GM21526 (cell line): ENCODE measurements at regions not wholly inside any gene's neighbourhood (a gene's known extent, or its start where the extent isn't known, plus 50 kb on each side); places are given as distances from the start of the nearest gene placed in this dataset.
"Not testable (repeated sequence)": the region's sequence is repeated elsewhere in the genome, so short reads cannot be mapped to it uniquely, and the experiment has no call there.

Experiments
- ATAC-seq: cut with Tn5 transposase; IDR thresholded peaks from one replicate; pipeline ENCODE4 v1.9.1; 2021; ENCODE audit warnings: moderate library complexity; ENCODE audit not compliant: unreplicated experiment, low FRiP score

- no peak for ATAC-seq
Measured at GRCh38 chr14:48229091-48229490, 553.7 kb upstream of the MDGA2 start.

- no peak for ATAC-seq
Measured at GRCh38 chr14:48193893-48194292, 518.5 kb upstream of the MDGA2 start.

- not testable (repeated sequence) for ATAC-seq
Measured at GRCh38 chr14:48149624-48150023, 474.2 kb upstream of the MDGA2 start.

GRCh38 chr14:48140804-48141203, 465.4 kb upstream of the MDGA2 start:
- no peak for ATAC-seq

GRCh38 chr14:48129472-48129871, 454.1 kb upstream of the MDGA2 start:
- ATAC-seq: no peak

- no peak for ATAC-seq
Measured at GRCh38 chr14:48127674-48128073, 452.3 kb upstream of the MDGA2 start.

GRCh38 chr14:48125654-48126053, 450.2 kb upstream of the MDGA2 start:
- ATAC-seq: no peak

- ATAC-seq: no peak
Measured at GRCh38 chr14:48113713-48114112, 438.3 kb upstream of the MDGA2 start.

GRCh38 chr14:48111151-48111550, 435.7 kb upstream of the MDGA2 start:
- no peak for ATAC-seq

GRCh38 chr14:48107646-48108045, 432.2 kb upstream of the MDGA2 start:
- no peak for ATAC-seq

GRCh38 chr14:48096897-48097296, 421.5 kb upstream of the MDGA2 start:
- ATAC-seq: no peak

- no peak for ATAC-seq
Measured at GRCh38 chr14:48086516-48086915, 411.1 kb upstream of the MDGA2 start.

- no peak for ATAC-seq
Measured at GRCh38 chr14:48075487-48075886, 400.1 kb upstream of the MDGA2 start.

- no peak for ATAC-seq
Measured at GRCh38 chr14:48052973-48053372, 377.6 kb upstream of the MDGA2 start.

- ATAC-seq: no peak
Measured at GRCh38 chr14:48035836-48036235, 360.4 kb upstream of the MDGA2 start.

- ATAC-seq: no peak
Measured at GRCh38 chr14:48027115-48027514, 351.7 kb upstream of the MDGA2 start.

- ATAC-seq: no peak
Measured at GRCh38 chr14:48023881-48024280, 348.5 kb upstream of the MDGA2 start.

GRCh38 chr14:48011484-48011883, 336.1 kb upstream of the MDGA2 start:
- ATAC-seq: not testable (repeated sequence)

- ATAC-seq: no peak
Measured at GRCh38 chr14:48008646-48009045, 333.2 kb upstream of the MDGA2 start.

GRCh38 chr14:48005986-48006385, 330.6 kb upstream of the MDGA2 start:
- no peak for ATAC-seq

GRCh38 chr14:47993883-47994282, 318.5 kb upstream of the MDGA2 start:
- no peak for ATAC-seq

GRCh38 chr14:47988175-47988574, 312.8 kb upstream of the MDGA2 start:
- ATAC-seq: no peak

- ATAC-seq: no peak
Measured at GRCh38 chr14:47978871-47979270, 303.5 kb upstream of the MDGA2 start.
